ENCODE measurements at regions not wholly inside any gene's neighbourhood (a gene's known extent, or its start where the extent isn't known, plus 50 kb on each side); places are given as distances from the start of the nearest gene placed in this dataset.

GRCh38 chr12:104863296-104863948 lies 94.7 kb downstream of the SLC41A2 start:
- Histone ChIP-seq H3K4me2 (ENCODE audit: insufficient read depth, insufficient read length, low read length) (no peak overlapping the region), H4K91ac (ENCODE audit: insufficient read length, low read depth, low read length) (no peak overlapping the region), H3K23ac (ENCODE audit: insufficient read length, low read depth, low read length) (no peak overlapping the region), H3K14ac (ENCODE audit: insufficient read depth, low read length) (no peak overlapping the region), H2BK120ac (ENCODE audit: low read depth, low read length, poor library complexity, severe bottlenecking) (no peak overlapping the region), H3K23me2 (ENCODE audit: insufficient read length, low read depth, low read length, poor library complexity, severe bottlenecking) (no peaks in the 10 kb centered on the region), H2BK15ac (ENCODE audit: low read depth, low read length) (no peak overlapping the region), H2BK5ac (ENCODE audit: insufficient read length, low read length) (no peak overlapping the region), H3K27ac (ENCODE audit: insufficient read length, low read depth, low read length) (no peak overlapping the region), H2BK20ac (ENCODE audit: low read depth, low read length, poor library complexity, severe bottlenecking) (no peak overlapping the region), H2AK5ac (ENCODE audit: insufficient read length, low read length) (no peak overlapping the region), H3K18ac (ENCODE audit: insufficient read length, low read depth, low read length) (no peak overlapping the region), H4K5ac (ENCODE audit: insufficient read length, low read depth, low read length) (no peak overlapping the region), H3K4me1 (ENCODE audit: insufficient read depth, low read length) (no peaks in the 10 kb centered on the region; the same call in 1 of the 2 replicates), H2BK12ac (ENCODE audit: insufficient read length, low read depth, low read length) (no peak overlapping the region), H4K20me1 (ENCODE audit: control insufficient read depth, insufficient read depth, insufficient read length) (no peaks in the 10 kb centered on the region), H3K79me1 (ENCODE audit: insufficient read depth, low read depth, low read length, poor library complexity, severe bottlenecking) (no peaks in the 10 kb centered on the region), H3T11ph (ENCODE audit: low read length) (no peak overlapping the region), H4K8ac (replicated peaks; ENCODE audit: insufficient read length, low read depth, low read length) (no peak overlapping the region), H3K4ac (ENCODE audit: low read depth, low read length) (no peak overlapping the region), H3K9me3 (ENCODE audit: control insufficient read depth, low read depth, low read length) (no peaks in the 10 kb centered on the region), H2AFZ (ENCODE audit: low read length) (no peak overlapping the region), H3K27me3 (ENCODE audit: insufficient read depth, low read length) (no peaks in the 10 kb centered on the region), H3K9ac (ENCODE audit: extremely low read depth, insufficient read length, low read length) (no peak overlapping the region), H3K79me2 (ENCODE audit: insufficient read depth, low read length) (no peaks in the 10 kb centered on the region), H3K56ac (ENCODE audit: insufficient read length, low read depth, low read length) (no peak overlapping the region)
- H3K27me3 Mint-ChIP-seq (ENCODE audit: low read depth): no peaks in the 10 kb centered on the region
- H3K4me1 Mint-ChIP-seq: no peaks in the 10 kb centered on the region
- H3K36me3 Mint-ChIP-seq (ENCODE audit: insufficient read depth in 1 of 3, low read depth in 3 of 3): no peaks in the 10 kb centered on the region
- no peak overlapping the region for H3K4me3 Mint-ChIP-seq
- no CpG with 5 or more reads among the region's 5 CpGs for WGBS (ENCODE audit: extremely low coverage, insufficient read length, low lambda C conversion rate)
- no peak overlapping the region for H3K27ac Mint-ChIP-seq
- no peaks in the 10 kb centered on the region for H3K9me3 Mint-ChIP-seq
- DNase-seq: no peak
- TF ChIP-seq CTCF (conservative IDR thresholded peaks at IDR 0.05): no peak
